Fibroblast of skin of right quadriceps (primary cell): ENCODE measurements at regions not wholly inside any gene's neighbourhood (a gene's known extent, or its start where the extent isn't known, plus 50 kb on each side); places are given as distances from the start of the nearest gene placed in this dataset.

Source experiments
- DNase-seq: peaks from one replicate; pipeline ENCODE4 v3.0.0-alpha.2; 2013

GRCh38 chr7:1361016-1361755, 98.1 kb downstream of the MICALL2 start:
- DNase-seq = no peak

GRCh38 chr7:1361756-1362125, 97.5 kb downstream of the MICALL2 start:
- no peak for DNase-seq

GRCh38 chr7:1362301-1362700, 97.0 kb downstream of the MICALL2 start:
- no peak for DNase-seq

- DNase-seq = no peak
These were observed 95.0 kb downstream of the MICALL2 start for GRCh38 chr7:1364068-1364905.

GRCh38 chr7:1364906-1365570, 94.2 kb downstream of the MICALL2 start:
- DNase-seq = no peak

- no peak for DNase-seq
These were observed 93.4 kb downstream of the MICALL2 start for GRCh38 chr7:1365846-1366245.

GRCh38 chr7:1366801-1367405, 92.4 kb downstream of the MICALL2 start:
- no peak for DNase-seq

GRCh38 chr7:1367501-1368183, 91.6 kb downstream of the MICALL2 start:
- no peak for DNase-seq

GRCh38 chr7:1368184-1368681, 91.0 kb downstream of the MICALL2 start:
- DNase-seq = no peak

GRCh38 chr7:1368682-1369571, 90.3 kb downstream of the MICALL2 start:
- no peak for DNase-seq

GRCh38 chr7:1369916-1370657, 89.2 kb downstream of the MICALL2 start:
- no peak for DNase-seq

GRCh38 chr7:1370738-1371137, 88.5 kb downstream of the MICALL2 start:
- no peak for DNase-seq

GRCh38 chr7:1372063-1372462, 87.2 kb downstream of the MICALL2 start:
- DNase-seq = no peak

GRCh38 chr7:1372671-1373379, 86.4 kb downstream of the MICALL2 start:
- no peak for DNase-seq

GRCh38 chr7:1377111-1377909, 82.0 kb downstream of the MICALL2 start:
- DNase-seq = no peak

GRCh38 chr7:1378610-1379601, 80.4 kb downstream of the MICALL2 start:
- DNase-seq = no peak

GRCh38 chr7:1380231-1380815, 78.9 kb downstream of the MICALL2 start:
- DNase-seq = no peak
